GM12891 (cell line): ENCODE measurements at regions not wholly inside any gene's neighbourhood (a gene's known extent, or its start where the extent isn't known, plus 50 kb on each side); places are given as distances from the start of the nearest gene placed in this dataset.

Source experiments
- PAX5 ChIP-seq: IDR thresholded peaks from 2 replicates; pipeline ENCODE4 v1.6.1; 2011; ENCODE audit warnings: low read length, moderate library complexity, mild to moderate bottlenecking; ENCODE audit not compliant: insufficient read depth, severe bottlenecking
- POLR2A ChIP-seq: IDR thresholded peaks from 2 replicates; pipeline ENCODE4 v1.6.1; 2011; ENCODE audit warnings: low read depth, low read length, control low read depth
- POLR2AphosphoS5 ChIP-seq: IDR thresholded peaks from 2 replicates; pipeline ENCODE4 v1.6.1; 2011; ENCODE audit warnings: low read depth, low read length, control low read depth
- POU2F2 ChIP-seq: IDR thresholded peaks from 2 replicates; pipeline ENCODE4 v1.6.1; 2011; ENCODE audit warnings: low read depth, mild to moderate bottlenecking, control low read depth, low read length, moderate library complexity
- SPI1 ChIP-seq: IDR thresholded peaks from 2 replicates; pipeline ENCODE4 v1.6.1; 2011; ENCODE audit warnings: low read depth, low read length, control low read depth
- TAF1 ChIP-seq: IDR thresholded peaks from 2 replicates; pipeline ENCODE4 v1.6.1; 2011; ENCODE audit warnings: low read depth, low read length, control low read depth

GRCh38 chrX:39501822-39502221, 595.9 kb downstream of the BCOR start:
- TF ChIP-seq SPI1 (no peak), POU2F2 (no peak), POLR2A (no peak), POLR2AphosphoS5 (no peak), TAF1 (no peak), PAX5 (no peak)
